Testis (tissue), 2 donors: ENCODE measurements at regions not wholly inside any gene's neighbourhood (a gene's known extent, or its start where the extent isn't known, plus 50 kb on each side); places are given as distances from the start of the nearest gene placed in this dataset.

Experiments used
- DNase-seq: peaks from one replicate; pipeline ENCODE4 v3.0.0-alpha.2; 2019
- H3K27ac ChIP-seq, 2 donors: fragments of 200-600 bp; sonication (generic); one replicate each; pipeline ENCODE4 v1.5.1; 2019
- H3K27me3 ChIP-seq: fragments of 200-600 bp; sonication (generic); one replicate; pipeline ENCODE4 v1.5.1; 2019
- H3K36me3 ChIP-seq: fragments of 200-600 bp; sonication (generic); one replicate; pipeline ENCODE4 v1.5.1; 2017; ENCODE audit warnings: low read depth; ENCODE audit errors: missing control alignments
- H3K4me1 ChIP-seq: fragments of 200-600 bp; sonication (generic); one replicate; pipeline ENCODE4 v1.5.1; 2019
- H3K4me3 ChIP-seq, 2 donors: fragments of 200-600 bp; sonication (generic); one replicate each; pipeline ENCODE4 v1.5.1; 2017 to 2019
- H3K9me3 ChIP-seq: fragments of 200-600 bp; sonication (generic); one replicate; pipeline ENCODE4 v1.5.1; 2017
- POLR2A ChIP-seq: fragments of 450-650 bp; IDR thresholded peaks from one replicate; pipeline ENCODE4 v1.6.1; 2017; ENCODE audit warnings: antibody characterized with exemption, mild to moderate bottlenecking, moderate library complexity
- WGBS, 2 donors: methylation state at CpG; one replicate each; pipeline ENCODE4 v1.1.5; 2018; 5-methylcytosine and 5-hydroxymethylcytosine counted together
- intact Hi-C: fragments of 100-400 bp; cut with DNase I; formaldehyde crosslinking; loops from one replicate; pipeline ENCODE4 v1.15.1; 2023; ENCODE audit warnings: low total_unique reads
- TF ChIP-seq, protein P1 (sequence below), 3 experiments: fragments of 450-650 bp in 2 of 3; fragments of 200-600 bp in 1 of 3; sonication (generic) in 1 of 3; IDR thresholded peaks; one replicate each; pipeline ENCODE4 v1.5.1; 2016 to 2019; ENCODE audit warnings: antibody characterized with exemption in 3 of 3, mild to moderate bottlenecking in 2 of 3, moderate library complexity in 1 of 3

- H3K4me1 ChIP-seq, result no peaks in the 10 kb centered on the region
- H3K27ac ChIP-seq, result no peak overlapping the region
- no peaks in the 10 kb centered on the region for H3K27me3 ChIP-seq
- TF ChIP-seq, protein P1, sequence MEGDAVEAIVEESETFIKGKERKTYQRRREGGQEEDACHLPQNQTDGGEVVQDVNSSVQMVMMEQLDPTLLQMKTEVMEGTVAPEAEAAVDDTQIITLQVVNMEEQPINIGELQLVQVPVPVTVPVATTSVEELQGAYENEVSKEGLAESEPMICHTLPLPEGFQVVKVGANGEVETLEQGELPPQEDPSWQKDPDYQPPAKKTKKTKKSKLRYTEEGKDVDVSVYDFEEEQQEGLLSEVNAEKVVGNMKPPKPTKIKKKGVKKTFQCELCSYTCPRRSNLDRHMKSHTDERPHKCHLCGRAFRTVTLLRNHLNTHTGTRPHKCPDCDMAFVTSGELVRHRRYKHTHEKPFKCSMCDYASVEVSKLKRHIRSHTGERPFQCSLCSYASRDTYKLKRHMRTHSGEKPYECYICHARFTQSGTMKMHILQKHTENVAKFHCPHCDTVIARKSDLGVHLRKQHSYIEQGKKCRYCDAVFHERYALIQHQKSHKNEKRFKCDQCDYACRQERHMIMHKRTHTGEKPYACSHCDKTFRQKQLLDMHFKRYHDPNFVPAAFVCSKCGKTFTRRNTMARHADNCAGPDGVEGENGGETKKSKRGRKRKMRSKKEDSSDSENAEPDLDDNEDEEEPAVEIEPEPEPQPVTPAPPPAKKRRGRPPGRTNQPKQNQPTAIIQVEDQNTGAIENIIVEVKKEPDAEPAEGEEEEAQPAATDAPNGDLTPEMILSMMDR (IDR thresholded peaks at IDR 0.05), result no peak
- TF ChIP-seq POLR2A, result no peak
- H3K36me3 ChIP-seq, result no peaks in the 10 kb centered on the region
- no peaks in the 10 kb centered on the region for H3K9me3 ChIP-seq
- intact Hi-C loops, result no loop called here
- DNase-seq, result no peak
- 28 to 43% methylated on average over 3 of the region's 3 CpGs for WGBS, 2 donors
- no peak overlapping the region for H3K4me3 ChIP-seq
Measured at GRCh38 chr10:90407131-90407530, 450.7 kb downstream of the HTR7 start.

DNA sequence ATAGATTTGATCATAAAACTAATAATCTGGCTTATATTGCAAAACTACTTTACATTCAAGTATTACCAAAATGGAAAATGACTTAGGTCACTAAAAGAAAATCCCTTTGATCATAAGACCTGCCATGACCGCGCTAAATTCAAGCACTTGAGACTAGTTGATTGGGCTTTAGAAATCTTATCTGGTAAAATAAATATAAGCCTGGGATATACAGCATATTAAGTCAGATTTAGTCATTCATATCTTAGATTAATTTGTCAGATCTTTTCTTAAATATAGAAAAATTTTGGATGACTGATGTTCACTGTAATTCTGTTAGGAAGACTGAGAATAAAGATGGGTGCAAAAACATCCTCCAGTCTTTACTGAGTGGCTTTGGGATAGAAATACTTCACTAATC lies 450.0 kb downstream of the HTR7 start:
- Histone ChIP-seq H3K36me3 (no peaks in the 10 kb centered on the region), H3K27me3 (no peaks in the 10 kb centered on the region), H3K4me3 (no peak overlapping the region), H3K9me3 (no peaks in the 10 kb centered on the region), H3K27ac (no peak overlapping the region), H3K4me1 (no peaks in the 10 kb centered on the region)
- intact Hi-C loops, result no loop called here
- WGBS, 2 donors, result 63 to 97% methylated on average over 2 of the region's 2 CpGs
- DNase-seq, result no peak
- TF ChIP-seq, protein P1 (IDR thresholded peaks at IDR 0.05), result no peak
- TF ChIP-seq POLR2A, result no peak

GRCh38 chr10:90412582-90412981 lies 445.3 kb downstream of the HTR7 start:
- Histone ChIP-seq H3K4me1 (no peaks in the 10 kb centered on the region), H3K9me3 (no peaks in the 10 kb centered on the region), H3K27me3 (no peaks in the 10 kb centered on the region), H3K4me3 (no peak overlapping the region), H3K36me3 (no peaks in the 10 kb centered on the region), H3K27ac (no peak overlapping the region)
- intact Hi-C loops, result no loop called here
- TF ChIP-seq, protein P1 (IDR thresholded peaks at IDR 0.05), result no peak
- no peak for TF ChIP-seq POLR2A
- no peak for DNase-seq

- Histone ChIP-seq H3K4me1 (no peaks in the 10 kb centered on the region), H3K27ac (no peak overlapping the region), H3K4me3 (no peak overlapping the region), H3K27me3 (no peaks in the 10 kb centered on the region), H3K9me3 (no peaks in the 10 kb centered on the region), H3K36me3 (no peaks in the 10 kb centered on the region)
- no peak for DNase-seq
- 79 to 87% methylated on average over 3 of the region's 3 CpGs for WGBS, 2 donors
- TF ChIP-seq POLR2A, result no peak
- TF ChIP-seq, protein P1 (IDR thresholded peaks at IDR 0.05), result no peak
- intact Hi-C loops, result no loop called here
Measured at GRCh38 chr10:90413196-90413595, 444.6 kb downstream of the HTR7 start.

DNA sequence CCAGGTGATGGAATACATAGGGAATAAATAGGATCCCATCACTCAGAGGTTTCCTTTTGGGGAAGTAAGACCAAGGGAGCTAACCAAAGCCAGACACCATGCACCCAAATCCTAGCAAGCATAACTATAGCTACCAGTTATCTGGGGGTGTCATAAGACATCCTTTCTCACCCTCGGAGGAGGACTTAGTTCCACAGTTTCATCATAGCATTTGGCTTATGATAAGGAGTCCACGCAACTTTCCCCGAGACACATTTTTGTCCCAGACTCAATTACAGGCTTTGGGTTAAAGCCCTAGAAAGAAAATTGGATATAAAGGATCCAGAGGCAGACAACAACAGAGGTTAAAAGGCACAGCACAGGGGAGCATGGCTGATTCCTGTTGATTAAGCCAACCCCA lies 442.9 kb downstream of the HTR7 start:
- no peak for DNase-seq
- WGBS, 2 donors, result 83 to 89% methylated on average over 3 of the region's 3 CpGs

More for the DNA sequence above, 442.9 kb downstream of the HTR7 start:
- no peaks in the 10 kb centered on the region for H3K4me1 ChIP-seq
- no peaks in the 10 kb centered on the region for H3K27me3 ChIP-seq
- no peaks in the 10 kb centered on the region for H3K9me3 ChIP-seq
- TF ChIP-seq, protein P1 (IDR thresholded peaks at IDR 0.05), result no peak
- TF ChIP-seq POLR2A, result no peak
- no peak overlapping the region for H3K4me3 ChIP-seq
- H3K36me3 ChIP-seq, result no peaks in the 10 kb centered on the region
- intact Hi-C loops, result no loop called here
- H3K27ac ChIP-seq, result no peak overlapping the region
